ENCODE measurements at regions not wholly inside any gene's neighbourhood (a gene's known extent, or its start where the extent isn't known, plus 50 kb on each side); places are given as distances from the start of the nearest gene placed in this dataset.
A peak's percentile ranks its signal among the peaks of the same experiment; 100 is the strongest.

- RAD21 ChIA-PET (ENCODE audit: low non-redundant PET in 1 of 2, low total read pairs in 2 of 2, uncharacterized antibody in 2 of 2, unreplicated experiment in 2 of 2), result interaction anchor here (0.6 to 1.5 kb wide), 3 partner anchors 18 to 279 kb away, joined by 3 to 4 read pairs (median 3); no protein-coding TSS in a partner anchor
Observed at GRCh38 chr11:69918938-69919650, 99.9 kb upstream of the FGF3 start.

More at GRCh38 chr11:69918938-69919650, 99.9 kb upstream of the FGF3 start:
- Histone ChIP-seq H3K36me3 (ENCODE audit: control insufficient read depth in 1 of 2, insufficient read depth in 2 of 2, low read length in 2 of 2) (no peaks in the 10 kb centered on the region), H4K20me1 (ENCODE audit: insufficient read depth) (no peaks in the 10 kb centered on the region), H3K79me2 (ENCODE audit: insufficient read depth, low read length) (no peaks in the 10 kb centered on the region), H3K27ac (ENCODE audit: low read depth, low read length) (no peak overlapping the region; the same call in 1 of the 2 replicates), H3K27me3 (ENCODE audit: insufficient read depth, low read length) (no peaks in the 10 kb centered on the region), H3K4me2 (ENCODE audit: low read length) (peak overlapping the region; percentile 50), H3K4me1 (ENCODE audit: control insufficient read depth in 1 of 2, insufficient read depth in 2 of 2, low read length in 2 of 2) (peaks cover 18 to 39% of the 10 kb centered on the region in 2 experiments), H3K9me3 (ENCODE audit: control insufficient read depth in 1 of 2, insufficient read depth in 1 of 2, low read depth in 1 of 2, low read length in 2 of 2) (no peaks in the 10 kb centered on the region), H3K4me3 (replicated peaks in 1 of 2; ENCODE audit: low read depth in 1 of 2, low read length in 2 of 2) (0 out of 4 replicates have a peak overlapping the region, but pooled peaks of 1 of the 2 experiments have one; percentile 8), H3K9me2 (ENCODE audit: insufficient read depth) (no peaks in the 10 kb centered on the region), H3K9ac (ENCODE audit: low read length) (no peak overlapping the region), H2AFZ (ENCODE audit: low read depth, low read length, poor library complexity, severe bottlenecking) (peak overlapping the region; percentile 79)
- POLR2A ChIA-PET, result interaction anchor here (1.2 kb wide), 1 partner anchor 164 kb away, joined by 3 read pairs; no protein-coding TSS in a partner anchor
- CTCF ChIA-PET, result interaction anchor here (0.6 to 3.0 kb wide), 14 partner anchors 10 to 284 kb away, joined by 3 to 24 read pairs (median 4); partner anchors contain the start of gene FADD
- ATAC-seq (peak; percentile 72), DNase-seq (ENCODE audit: low read depth, low spot score) (peak; percentile 43)
- intact Hi-C loops (cut with micrococcal nuclease), result loop anchor here (1.0 to 5.0 kb wide), 2 partner anchors 158 to 272 kb away; partner anchors contain the start of gene ANO1
- no peak for TF ChIP-seq FOSL1 (IDR thresholded peaks at IDR 0.05; ENCODE audit: low read depth)
- TF ChIP-seq CTCF (IDR thresholded peaks at IDR 0.05 in 2 of 3, conservative IDR thresholded peaks at IDR 0.05 in 1 of 3; ENCODE audit: borderline replicate concordance in 1 of 3, insufficient read depth in 1 of 3, low read depth in 2 of 3, low read length in 2 of 3), result peak in 2 of 3 experiments; percentile 93 to 94; a peak in 4 of 6 replicates
- TF ChIP-seq YY1 (IDR thresholded peaks at IDR 0.05; ENCODE audit: extremely low read depth, insufficient replicate concordance, low read depth, low read length), result peak; percentile 19
- TF ChIP-seq ELF1 (IDR thresholded peaks at IDR 0.05; ENCODE audit: borderline replicate concordance, low read depth), result no peak
- no TSS peak for BruUV-seq (replicated peaks)

Measured in HCT116 (cell line).